PC-3 (cell line): ENCODE measurements at regions not wholly inside any gene's neighbourhood (a gene's known extent, or its start where the extent isn't known, plus 50 kb on each side); places are given as distances from the start of the nearest gene placed in this dataset.

Experiments
- CTCF ChIP-seq: fragments of 300-600 bp; sonication (generic); conservative IDR thresholded peaks from 2 replicates; pipeline ENCODE4 v1.5.1; 2017; ENCODE audit warnings: antibody characterized with exemption, low read depth, mild to moderate bottlenecking, low read length
- EZH2 ChIP-seq: fragments of 300-600 bp; sonication (generic); IDR thresholded peaks from one replicate; pipeline ENCODE4 v1.6.1; 2017; ENCODE audit warnings: antibody characterized with exemption, mild to moderate bottlenecking, low read length; ENCODE audit not compliant: unreplicated experiment
- EZH2phosphoT487 ChIP-seq: fragments of 300-600 bp; sonication (generic); IDR thresholded peaks from 2 replicates; pipeline ENCODE4 v1.6.1; 2018; ENCODE audit warnings: mild to moderate bottlenecking, antibody characterized with exemption, low read length, borderline replicate concordance

DNA sequence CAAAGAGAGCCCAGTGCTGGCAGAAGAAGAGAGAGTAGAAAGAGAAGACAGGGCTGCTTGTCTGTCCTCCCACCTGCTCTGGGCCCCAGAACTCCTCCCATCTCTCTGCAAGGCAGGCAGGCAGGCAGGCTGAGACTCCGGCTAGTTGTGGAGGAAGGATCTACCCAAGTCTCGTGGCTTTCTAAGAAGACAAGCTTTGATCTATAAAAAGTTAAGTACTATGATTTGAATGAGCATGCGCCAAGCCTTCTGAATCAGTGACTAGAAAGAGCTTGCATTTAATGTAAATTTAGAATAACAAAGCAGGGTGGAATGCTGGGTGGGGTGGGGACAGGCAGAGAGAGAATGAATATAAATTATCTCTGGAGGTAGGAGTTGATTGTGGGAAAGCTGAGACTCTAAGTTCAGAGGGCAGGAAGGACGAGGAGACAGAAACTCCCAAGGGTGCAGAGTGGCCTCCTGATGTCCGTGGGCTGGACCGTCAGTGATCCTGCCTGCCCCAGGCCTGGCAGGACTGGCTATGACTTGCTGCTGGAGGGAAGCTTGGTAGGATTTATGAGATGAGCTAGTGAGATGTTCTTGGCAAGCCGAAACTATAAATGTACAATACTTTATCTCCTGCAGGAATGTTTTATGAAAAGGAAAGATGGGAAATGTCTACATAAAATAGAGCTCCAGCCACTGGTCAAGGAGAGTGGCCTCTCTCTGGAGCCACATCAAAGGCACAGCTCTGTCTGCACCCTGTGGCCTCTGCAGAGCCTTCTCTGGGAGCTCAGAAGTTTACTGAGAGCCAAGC is 447.5 kb downstream of the TNS1 start:
- TF ChIP-seq CTCF: no peak
- no peak for TF ChIP-seq EZH2phosphoT487
- no peak for TF ChIP-seq EZH2
